ENCODE measurements at regions not wholly inside any gene's neighbourhood (a gene's known extent, or its start where the extent isn't known, plus 50 kb on each side); places are given as distances from the start of the nearest gene placed in this dataset.

DNA sequence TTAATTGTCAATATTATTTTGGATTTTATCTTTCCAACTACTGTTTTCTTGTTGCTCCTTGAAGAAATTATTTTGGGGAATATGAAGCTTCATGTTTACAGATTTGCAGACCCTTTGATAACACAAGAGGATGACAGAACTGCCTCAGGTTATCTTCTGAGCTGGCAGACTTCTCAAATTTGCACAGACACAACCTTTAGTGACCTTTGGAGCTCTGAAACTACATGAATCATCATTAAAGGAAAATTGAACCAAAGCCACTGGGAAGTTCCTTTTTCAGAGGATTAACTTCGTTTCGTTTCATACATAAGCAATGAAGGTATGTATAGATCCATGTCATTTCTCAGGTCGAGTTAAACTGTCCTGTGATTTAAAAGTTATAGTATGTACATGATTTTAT is 85.9 kb downstream of the FBXO5 start:
- TF ChIP-seq, protein P1, sequence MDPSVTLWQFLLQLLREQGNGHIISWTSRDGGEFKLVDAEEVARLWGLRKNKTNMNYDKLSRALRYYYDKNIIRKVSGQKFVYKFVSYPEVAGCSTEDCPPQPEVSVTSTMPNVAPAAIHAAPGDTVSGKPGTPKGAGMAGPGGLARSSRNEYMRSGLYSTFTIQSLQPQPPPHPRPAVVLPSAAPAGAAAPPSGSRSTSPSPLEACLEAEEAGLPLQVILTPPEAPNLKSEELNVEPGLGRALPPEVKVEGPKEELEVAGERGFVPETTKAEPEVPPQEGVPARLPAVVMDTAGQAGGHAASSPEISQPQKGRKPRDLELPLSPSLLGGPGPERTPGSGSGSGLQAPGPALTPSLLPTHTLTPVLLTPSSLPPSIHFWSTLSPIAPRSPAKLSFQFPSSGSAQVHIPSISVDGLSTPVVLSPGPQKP (IDR thresholded peaks at IDR 0.05; ENCODE audit: borderline replicate concordance, low read depth, low read length), result no peak
- TF ChIP-seq CHD1 (IDR thresholded peaks at IDR 0.05; ENCODE audit: low read depth, low read length) (no peak), RFX5 (IDR thresholded peaks at IDR 0.05; ENCODE audit: low read depth, low read length) (no peak), RAD21 (IDR thresholded peaks at IDR 0.05; ENCODE audit: low read length) (no peak), MXI1 (IDR thresholded peaks at IDR 0.05; ENCODE audit: borderline replicate concordance, low read depth, low read length) (no peak), POLR2A (IDR thresholded peaks at IDR 0.05; ENCODE audit: low read depth, low read length) (no peak), FOS (IDR thresholded peaks at IDR 0.05; ENCODE audit: low read depth, low read length) (no peak), MAFK (IDR thresholded peaks at IDR 0.05; ENCODE audit: low read depth, low read length) (no peak), CEBPB (IDR thresholded peaks at IDR 0.05; ENCODE audit: low read depth, low read length) (no peak), MAZ (IDR thresholded peaks at IDR 0.05; ENCODE audit: borderline replicate concordance, low read depth, low read length) (no peak), NFE2L2 (IDR thresholded peaks at IDR 0.05; ENCODE audit: low read depth, low read length) (no peak), RCOR1 (IDR thresholded peaks at IDR 0.05; ENCODE audit: insufficient replicate concordance, low read length) (no peak)
- TF ChIP-seq, protein P2, sequence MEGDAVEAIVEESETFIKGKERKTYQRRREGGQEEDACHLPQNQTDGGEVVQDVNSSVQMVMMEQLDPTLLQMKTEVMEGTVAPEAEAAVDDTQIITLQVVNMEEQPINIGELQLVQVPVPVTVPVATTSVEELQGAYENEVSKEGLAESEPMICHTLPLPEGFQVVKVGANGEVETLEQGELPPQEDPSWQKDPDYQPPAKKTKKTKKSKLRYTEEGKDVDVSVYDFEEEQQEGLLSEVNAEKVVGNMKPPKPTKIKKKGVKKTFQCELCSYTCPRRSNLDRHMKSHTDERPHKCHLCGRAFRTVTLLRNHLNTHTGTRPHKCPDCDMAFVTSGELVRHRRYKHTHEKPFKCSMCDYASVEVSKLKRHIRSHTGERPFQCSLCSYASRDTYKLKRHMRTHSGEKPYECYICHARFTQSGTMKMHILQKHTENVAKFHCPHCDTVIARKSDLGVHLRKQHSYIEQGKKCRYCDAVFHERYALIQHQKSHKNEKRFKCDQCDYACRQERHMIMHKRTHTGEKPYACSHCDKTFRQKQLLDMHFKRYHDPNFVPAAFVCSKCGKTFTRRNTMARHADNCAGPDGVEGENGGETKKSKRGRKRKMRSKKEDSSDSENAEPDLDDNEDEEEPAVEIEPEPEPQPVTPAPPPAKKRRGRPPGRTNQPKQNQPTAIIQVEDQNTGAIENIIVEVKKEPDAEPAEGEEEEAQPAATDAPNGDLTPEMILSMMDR (conservative IDR thresholded peaks at IDR 0.05; ENCODE audit: low read depth, low read length), result no peak
- TF ChIP-seq, protein P3, sequence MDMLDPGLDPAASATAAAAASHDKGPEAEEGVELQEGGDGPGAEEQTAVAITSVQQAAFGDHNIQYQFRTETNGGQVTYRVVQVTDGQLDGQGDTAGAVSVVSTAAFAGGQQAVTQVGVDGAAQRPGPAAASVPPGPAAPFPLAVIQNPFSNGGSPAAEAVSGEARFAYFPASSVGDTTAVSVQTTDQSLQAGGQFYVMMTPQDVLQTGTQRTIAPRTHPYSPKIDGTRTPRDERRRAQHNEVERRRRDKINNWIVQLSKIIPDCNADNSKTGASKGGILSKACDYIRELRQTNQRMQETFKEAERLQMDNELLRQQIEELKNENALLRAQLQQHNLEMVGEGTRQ (IDR thresholded peaks at IDR 0.05; ENCODE audit: low read depth, low read length), result no peak
